HG03439 (cell line): ENCODE measurements at regions not wholly inside any gene's neighbourhood (a gene's known extent, or its start where the extent isn't known, plus 50 kb on each side); places are given as distances from the start of the nearest gene placed in this dataset.
"Not testable (repeated sequence)": the region's sequence is repeated elsewhere in the genome, so short reads cannot be mapped to it uniquely, and the experiment has no call there.

ENCODE experiments used
- ATAC-seq: cut with Tn5 transposase; IDR thresholded peaks from one replicate; pipeline ENCODE4 v1.9.1; 2021; ENCODE audit warnings: mild to moderate bottlenecking, moderate library complexity; ENCODE audit not compliant: unreplicated experiment

- ATAC-seq = no peak
Observed at GRCh38 chrX:46367491-46367890, 177.7 kb downstream of the ZNF674 start.

DNA sequence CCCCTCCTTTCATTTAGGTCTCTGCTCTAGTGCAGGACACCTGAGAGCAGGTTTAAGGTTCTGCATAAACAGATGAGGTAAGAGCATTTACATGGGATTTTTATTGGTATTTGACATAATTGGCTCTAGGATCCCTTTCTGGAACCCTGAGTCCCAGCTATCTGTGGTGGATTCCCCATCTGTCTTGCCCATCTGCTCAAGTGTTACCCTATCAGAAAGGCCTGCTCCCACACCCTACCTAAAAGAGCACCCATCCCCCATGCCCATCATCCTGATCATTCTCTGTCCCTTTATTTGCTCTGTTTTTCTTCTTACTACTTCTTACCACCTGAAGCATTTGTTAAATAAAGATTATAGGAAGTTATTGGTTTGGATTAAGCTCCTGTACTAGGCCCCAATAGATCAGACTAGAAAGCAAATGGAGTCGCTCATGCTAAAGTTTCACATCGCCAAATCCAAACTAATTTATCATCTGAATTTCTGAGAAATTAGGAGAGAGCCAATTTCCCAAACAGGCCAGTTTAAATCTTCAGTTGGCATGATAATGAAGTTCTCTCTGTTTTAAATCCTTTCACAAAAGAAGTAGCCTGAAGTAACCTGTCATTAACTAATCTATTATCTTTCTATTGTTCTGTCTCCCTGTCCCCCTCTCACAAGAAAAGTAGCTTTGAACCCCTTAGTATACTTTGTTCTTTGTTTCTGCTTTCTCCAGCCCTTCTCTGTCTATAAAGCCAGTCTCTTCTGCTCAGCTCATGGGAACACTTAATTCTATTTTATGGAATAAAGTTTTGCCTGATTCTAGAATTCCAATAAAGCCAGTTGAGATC is 178.6 kb downstream of the ZNF674 start:
- no peak for ATAC-seq

DNA sequence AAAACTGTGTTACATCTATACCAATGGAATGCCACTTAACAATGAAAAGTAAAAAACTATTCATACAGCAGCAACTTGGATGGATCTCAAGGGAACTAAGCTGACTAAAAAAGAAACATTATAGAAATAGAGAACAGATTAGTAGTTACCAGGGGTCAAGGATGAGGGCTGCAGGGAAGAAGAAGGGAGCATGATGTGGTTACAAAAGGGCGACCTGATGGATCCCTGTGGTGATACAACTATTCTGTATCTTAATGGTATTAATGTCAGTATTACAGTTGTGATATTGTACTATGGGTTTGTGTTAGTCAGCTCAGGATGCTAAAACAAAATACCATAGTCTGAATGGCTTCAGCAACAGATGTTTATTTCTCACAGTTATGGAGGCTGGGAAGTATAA is 190.7 kb downstream of the ZNF674 start:
- no peak for ATAC-seq

DNA sequence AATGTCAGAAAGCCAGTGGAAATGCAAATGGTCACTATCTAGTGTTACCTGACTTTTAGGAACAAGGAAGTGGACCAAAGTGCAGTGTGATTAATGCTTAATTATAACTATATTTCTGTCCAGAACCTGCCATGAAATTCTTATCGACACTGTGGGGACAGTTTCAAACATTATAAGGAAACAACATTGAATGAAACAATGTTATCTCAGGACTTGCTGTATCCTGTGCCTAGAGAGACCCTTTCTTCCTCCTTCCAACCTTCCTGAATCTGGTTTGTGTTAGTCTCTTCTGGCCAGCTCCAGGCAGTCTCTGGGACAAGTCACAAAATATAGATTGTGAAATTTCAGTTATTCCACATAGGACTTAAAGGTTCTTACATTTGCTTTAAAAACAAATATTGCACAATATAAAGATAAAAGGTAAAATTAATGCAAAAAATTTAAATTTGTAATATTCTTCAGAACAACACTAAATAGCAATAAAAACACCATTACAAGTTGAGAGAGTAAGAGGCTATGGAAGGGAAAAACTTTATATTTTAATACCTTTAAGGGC is 203.4 kb downstream of the ZNF674 start:
- no peak for ATAC-seq

DNA sequence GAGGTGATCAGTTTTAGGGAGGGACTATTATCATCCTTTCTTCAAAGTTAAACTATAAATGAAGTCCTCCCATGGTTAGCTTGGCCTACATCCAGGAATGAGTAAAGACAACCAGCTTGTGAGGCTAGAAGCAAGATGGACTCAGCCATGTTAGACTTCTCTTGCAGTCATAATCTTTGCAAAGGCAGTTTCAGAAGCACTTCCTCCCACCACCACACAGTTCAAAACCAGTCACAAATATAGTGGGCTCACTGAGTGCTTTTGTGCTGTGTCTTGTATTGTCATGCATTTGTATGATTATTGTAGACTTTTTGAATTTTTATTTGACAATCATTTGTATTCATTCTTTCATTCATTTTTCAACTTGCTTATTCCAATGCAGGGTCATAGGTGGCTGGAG is 204.5 kb downstream of the ZNF674 start:
- no peak for ATAC-seq

GRCh38 chrX:46333550-46333949 is 211.7 kb downstream of the ZNF674 start:
- no peak for ATAC-seq

DNA sequence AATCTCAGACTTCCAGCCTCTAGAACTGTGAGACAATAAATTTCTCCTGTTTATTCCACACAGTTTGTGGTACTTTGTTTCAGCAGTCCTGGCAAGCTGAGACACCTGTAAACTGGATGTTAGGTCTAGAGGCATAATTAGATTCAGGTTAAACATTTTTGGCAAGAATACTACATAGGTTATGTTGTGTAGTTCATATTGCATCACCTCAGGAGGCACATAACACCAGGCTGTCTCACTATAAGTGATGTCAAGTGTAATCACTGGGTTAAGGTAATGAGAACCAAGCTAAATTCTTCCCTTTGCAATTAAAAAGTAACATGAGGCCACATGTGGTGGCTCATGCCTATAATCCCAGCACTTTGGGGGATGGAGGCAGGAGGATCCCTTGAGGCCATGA is 214.2 kb downstream of the ZNF674 start:
- no peak for ATAC-seq

- ATAC-seq = no peak
Observed at GRCh38 chrX:46330513-46330912, 214.7 kb downstream of the ZNF674 start.

DNA sequence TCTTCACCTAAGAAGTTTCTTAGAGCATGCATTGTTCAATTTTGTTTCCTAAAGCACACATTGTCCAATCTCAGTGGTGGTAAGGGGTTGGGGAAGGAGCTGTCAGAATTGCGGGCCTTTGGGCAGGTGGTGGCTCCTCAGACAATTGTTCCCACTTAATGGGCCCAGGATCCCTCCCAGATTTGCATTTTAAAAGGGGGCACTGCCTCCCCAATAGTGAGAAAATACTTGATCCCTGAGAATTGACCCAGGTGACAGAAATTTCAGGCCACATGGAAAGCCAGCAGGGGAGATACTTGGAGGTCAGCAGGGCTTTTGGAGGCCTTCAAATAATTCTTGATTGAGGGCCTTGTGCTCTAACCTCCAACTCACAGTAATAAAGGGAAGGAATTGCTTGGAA is 217.1 kb downstream of the ZNF674 start:
- no peak for ATAC-seq

DNA sequence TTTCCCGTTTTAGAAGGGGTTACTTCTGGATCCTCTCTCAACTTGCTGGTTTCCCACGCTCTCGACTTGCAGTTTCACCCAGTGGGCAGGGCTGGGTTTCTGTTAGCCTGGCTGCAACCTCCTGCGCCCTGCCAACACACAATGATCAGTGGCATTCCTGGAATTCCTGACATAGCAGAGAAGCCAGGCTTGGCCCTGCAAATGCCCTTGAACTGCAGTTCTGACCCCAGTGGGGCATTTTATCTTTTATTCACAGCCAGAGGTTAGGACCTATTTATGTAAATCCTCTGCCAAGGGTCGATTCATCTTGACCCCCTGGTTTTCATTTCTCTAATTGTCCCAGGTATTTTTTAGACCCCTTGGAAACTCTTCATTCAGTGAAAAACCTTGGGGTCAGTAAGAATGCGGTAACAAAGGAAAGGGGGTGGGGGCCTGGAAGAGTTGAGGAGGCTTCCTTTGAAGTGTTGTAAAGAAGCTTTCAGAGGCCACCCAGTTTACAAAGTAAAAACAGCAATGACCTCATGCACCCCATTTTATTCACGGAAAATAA is 217.6 kb downstream of the ZNF674 start:
- ATAC-seq = no peak

- no peak for ATAC-seq
Observed at GRCh38 chrX:46326161-46326560, 219.1 kb downstream of the ZNF674 start.

- ATAC-seq = no peak
Observed at GRCh38 chrX:46325312-46325877, 219.8 kb downstream of the ZNF674 start.

DNA sequence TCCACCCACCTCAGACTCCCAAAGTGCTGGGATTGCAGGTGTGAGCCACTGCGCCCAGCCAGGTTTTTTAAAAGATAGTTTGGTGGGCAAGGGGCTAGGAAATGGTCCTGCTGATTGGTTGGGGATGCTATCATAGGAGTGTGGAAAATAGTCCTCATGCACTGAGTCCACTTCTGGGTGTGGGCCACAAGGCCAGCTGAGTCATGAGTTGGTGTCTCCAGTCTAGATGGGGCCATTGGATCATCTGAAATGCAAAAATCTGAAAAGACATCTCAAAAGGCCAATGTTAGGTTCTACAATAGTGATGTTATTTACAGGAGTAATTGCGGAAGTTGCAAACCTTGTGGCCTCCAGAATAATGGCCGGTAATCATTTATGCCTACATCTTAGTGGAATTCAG is 221.1 kb downstream of the ZNF674 start:
- no peak for ATAC-seq

GRCh38 chrX:46322929-46323328 is 222.3 kb downstream of the ZNF674 start:
- ATAC-seq = not testable (repeated sequence)

DNA sequence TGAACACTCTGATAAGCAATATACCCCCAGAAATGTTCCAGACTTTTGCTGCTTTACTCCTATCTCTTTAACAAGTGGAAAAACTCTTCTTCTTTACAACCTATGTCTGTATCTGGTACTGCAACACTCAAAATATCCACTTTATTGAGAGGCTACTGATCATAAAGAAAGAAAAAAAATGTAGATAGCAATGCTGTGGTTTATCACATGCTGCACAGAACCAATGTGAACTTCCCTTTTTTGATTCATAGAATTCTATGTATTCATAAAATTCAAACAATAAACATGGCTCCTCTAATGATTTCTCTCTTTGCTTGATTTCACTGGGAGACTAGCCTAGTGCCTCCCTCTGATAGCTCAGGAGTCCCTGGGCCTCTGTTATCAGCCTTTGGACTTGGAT is 223.5 kb downstream of the ZNF674 start:
- ATAC-seq = no peak

- ATAC-seq = no peak
Observed at GRCh38 chrX:46319750-46320149, 225.5 kb downstream of the ZNF674 start.

DNA sequence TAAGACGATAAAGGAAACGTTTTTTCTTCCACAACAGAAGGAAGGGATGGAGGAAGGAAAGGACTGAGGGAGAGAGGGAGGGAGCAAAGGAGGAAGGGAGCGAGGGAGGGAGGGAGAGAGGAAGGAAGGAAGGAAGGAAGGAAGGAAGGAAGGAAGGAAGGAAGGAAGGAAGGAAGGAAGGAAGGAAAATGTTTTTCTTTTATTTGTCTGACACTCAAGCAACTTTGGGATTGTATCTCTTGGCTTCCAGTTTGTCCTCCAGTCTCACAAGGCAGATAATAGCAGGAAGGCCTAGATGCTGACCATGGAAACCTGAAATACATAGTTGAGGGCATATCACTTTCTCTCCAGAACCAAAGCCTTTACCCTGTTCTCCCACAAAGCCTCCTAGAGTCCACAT is 226.7 kb downstream of the ZNF674 start:
- ATAC-seq = no peak

- ATAC-seq = no peak
Observed at GRCh38 chrX:46317163-46317562, 228.1 kb downstream of the ZNF674 start.

DNA sequence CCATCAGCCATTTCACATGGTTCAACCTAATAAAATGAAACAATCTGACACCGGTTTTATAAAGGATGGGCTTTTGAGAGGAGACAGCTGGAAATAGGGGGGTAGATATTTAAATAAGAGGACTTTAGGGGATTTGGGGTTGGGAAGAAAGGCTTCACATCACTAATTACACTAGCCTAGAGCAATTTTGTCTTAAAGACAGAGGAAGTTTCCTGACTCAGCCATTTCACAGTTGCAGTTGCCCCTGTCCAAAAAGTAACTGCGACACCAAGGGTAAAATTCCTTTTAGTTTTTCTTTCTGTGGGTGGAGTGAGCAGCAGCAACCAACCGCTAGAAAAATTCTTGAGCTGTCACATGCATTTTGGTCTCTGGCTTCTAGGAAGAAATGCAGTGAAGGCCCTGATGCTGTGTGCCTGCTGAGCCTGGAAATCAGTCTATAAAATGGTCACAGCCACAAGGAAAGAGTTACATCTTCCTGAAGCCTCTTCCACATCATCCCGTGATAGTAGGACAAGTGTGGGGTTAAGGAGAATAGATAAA is 233.6 kb downstream of the ZNF674 start:
- no peak for ATAC-seq

GRCh38 chrX:46310815-46311497 is 234.3 kb downstream of the ZNF674 start:
- no peak for ATAC-seq

- no peak for ATAC-seq
Observed at GRCh38 chrX:46308110-46308509, 237.1 kb downstream of the ZNF674 start.
